HCEC 1CT (cell line): ENCODE measurements at regions not wholly inside any gene's neighbourhood (a gene's known extent, or its start where the extent isn't known, plus 50 kb on each side); places are given as distances from the start of the nearest gene placed in this dataset.

Experiments used
- DNase-seq: peaks from one replicate; pipeline ENCODE4 v3.0.0-alpha.2; 2017

DNA sequence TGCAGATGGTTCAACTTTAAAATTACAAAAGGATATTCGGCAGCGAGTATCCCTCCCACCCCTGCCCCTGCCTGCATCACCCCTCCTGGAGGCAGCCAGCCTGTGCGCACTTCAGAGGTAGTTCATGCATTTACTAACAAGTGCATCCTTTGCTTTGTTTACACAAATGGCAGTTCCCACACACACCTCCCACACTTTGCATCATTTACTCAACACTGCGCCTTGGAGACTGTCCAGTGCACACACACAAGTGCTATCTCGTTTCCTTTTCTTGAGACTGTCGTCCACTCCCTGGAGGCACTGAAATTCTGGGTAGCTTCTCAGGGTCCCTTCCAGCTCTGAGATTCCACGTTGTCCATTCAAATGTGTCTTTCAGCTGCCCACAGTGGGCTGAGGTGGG is 53.1 kb upstream of the VSX1 start:
- DNase-seq = no peak

DNA sequence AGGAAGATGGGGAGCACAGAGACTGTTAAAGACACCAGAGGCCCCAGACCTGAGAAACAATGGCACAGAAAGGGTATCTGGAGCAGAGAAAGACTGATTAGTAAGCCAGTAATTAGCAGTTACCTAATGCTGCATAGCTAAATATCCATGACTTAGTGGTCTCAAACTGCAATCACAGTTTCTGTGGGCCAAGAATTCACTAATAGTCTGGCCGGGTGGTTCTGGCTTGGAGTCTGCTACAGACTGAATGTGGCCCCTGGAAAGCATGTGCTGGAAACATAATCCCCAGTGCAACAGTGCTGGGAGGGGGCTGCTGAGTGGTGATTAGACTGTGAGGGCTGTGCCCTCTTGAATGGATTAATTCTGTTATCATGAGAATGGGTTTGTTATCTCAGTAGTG is 54.1 kb upstream of the VSX1 start:
- DNase-seq = no peak

DNA sequence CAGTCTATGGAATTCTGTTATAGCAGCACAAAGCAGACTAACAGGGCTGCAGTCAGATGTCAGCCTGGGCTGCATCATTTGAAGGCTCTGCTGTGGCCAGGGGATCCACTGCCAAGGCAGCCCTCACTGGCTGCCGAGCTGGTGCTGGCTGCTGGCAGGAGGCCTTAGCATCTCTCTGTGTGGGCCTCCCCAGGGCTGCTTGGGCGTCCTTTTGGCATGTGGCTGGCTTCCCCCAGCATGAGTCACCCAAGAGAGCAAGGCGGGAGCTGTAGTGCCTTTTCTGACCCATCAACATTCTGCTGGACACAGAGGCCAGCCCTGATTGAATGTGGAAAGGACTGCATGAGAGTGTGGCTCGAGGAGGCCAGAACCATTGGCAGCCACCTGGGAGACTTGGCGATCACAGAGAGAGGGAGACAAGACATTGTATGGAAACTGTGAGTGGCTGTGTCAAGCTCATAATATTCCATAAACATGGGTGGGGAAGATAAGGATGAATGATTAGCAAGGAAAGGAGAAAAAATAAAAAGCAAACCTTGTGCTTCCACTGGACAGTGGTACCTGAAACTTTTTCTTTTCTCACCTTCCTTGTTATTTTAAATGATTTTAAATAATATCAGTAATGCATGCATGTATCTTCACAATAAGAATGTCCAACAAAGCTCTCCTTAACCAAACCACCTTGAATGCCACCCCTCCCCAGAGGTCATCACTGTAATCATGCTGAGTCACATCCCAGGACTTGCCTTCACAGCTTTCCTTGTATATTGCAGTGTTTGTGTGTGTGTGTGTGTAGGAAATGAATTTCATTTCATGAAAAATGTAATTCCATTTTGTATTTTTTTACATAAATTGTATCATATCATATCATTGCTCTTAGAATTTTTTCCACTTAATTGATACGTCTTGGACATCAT is 55.0 kb upstream of the VSX1 start:
- peak; percentile 89 for DNase-seq

GRCh38 chr20:25139029-25139705 is 56.3 kb upstream of the ENTPD6 start:
- DNase-seq = no peak

DNA sequence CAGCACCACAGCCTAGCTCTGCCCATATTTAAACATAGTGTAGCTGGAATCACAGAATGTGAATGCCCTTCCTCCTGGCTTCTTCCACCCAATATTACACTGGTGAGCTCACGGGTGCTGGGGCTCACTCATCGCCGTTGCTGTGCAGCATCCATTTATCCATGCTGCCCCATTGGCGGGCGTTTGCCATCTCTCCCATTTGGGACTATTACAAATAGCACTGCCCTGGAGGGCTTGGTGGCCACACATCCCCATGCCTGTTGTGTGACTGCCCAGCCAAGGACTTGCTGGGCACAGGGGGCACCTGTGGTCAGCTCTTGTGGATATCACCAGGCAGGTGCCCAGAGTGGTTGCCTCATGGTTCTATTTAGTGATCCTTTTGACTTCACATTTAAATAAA is 54.5 kb upstream of the ENTPD6 start:
- no peak for DNase-seq

DNA sequence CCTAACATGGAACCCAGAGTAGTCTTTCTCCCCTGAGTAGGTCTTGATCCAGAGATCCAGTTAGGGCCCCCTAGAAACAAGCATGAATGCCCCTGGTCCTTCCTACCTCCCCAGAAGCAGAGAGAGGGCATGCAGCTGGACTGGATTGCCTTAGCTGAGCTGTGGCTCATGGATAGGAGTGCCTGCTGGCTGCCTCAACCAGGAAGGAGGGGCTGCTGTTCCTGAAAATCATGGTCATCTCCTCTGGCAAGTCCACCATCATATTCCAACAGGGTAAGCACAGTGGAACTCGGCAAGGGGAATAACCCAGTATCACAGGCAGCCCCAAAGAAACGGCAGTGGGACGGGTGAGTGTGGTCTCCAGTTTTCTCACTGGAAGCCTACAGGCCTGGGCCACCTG is 53.1 kb upstream of the ENTPD6 start:
- DNase-seq = no peak

DNA sequence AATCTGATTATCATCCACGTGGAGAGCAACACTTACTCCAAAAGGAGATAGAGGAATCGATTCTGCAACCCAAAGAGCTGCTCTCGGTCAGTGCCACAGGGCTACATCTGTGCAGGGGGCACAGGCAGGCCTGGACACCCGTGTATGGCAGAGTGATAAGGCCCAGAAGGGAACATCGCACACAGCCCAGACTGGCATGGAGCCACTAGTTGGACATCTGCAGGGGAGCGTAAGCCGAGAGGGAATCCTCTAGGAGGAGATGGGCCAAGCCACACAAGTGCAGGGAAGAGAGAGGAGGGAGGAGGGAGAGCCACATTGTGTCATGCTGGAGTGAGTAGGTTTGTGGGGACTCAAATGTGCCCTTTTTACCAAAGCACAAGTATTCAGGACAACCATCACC is 50.4 kb upstream of the ENTPD6 start:
- DNase-seq = no peak
